Tibial artery (tissue), 4 donors: ENCODE measurements at regions not wholly inside any gene's neighbourhood (a gene's known extent, or its start where the extent isn't known, plus 50 kb on each side); places are given as distances from the start of the nearest gene placed in this dataset.

Experiments used
- DNase-seq, 2 donors: peaks; one replicate each; pipeline ENCODE4 v3.0.0-alpha.2; 2019
- H3K27ac ChIP-seq, 2 donors: fragments of 200-600 bp; sonication (generic) in 1 of 2; 1 replicate in 1 of 2; 2 replicates in 1 of 2; pipeline ENCODE4 v1.5.1; 2018 to 2019; ENCODE audit warnings: mild to moderate bottlenecking in 1 of 2
- H3K27me3 ChIP-seq, 2 donors: fragments of 200-600 bp; sonication (generic) in 1 of 2; one replicate each; pipeline versions ENCODE4 v1.5.1 to v1.6.0; 2016 to 2019
- H3K36me3 ChIP-seq, 3 donors: fragments of 200-600 bp; sonication (generic) in 2 of 3; one replicate each; pipeline ENCODE4 v1.5.1; 2016 to 2019; ENCODE audit warnings: mild to moderate bottlenecking in 2 of 3
- H3K4me1 ChIP-seq, 4 donors: fragments of 200-600 bp; sonication (generic) in 2 of 4; 1 replicate in 3 of 4; 2 replicates in 1 of 4; pipeline ENCODE4 v1.5.1; 2016 to 2019
- H3K4me3 ChIP-seq, 2 donors: fragments of 200-600 bp; sonication (generic) in 1 of 2; 1 replicate in 1 of 2; 2 replicates in 1 of 2; pipeline ENCODE4 v1.5.1; 2018 to 2019; ENCODE audit warnings: mild to moderate bottlenecking in 2 of 2
- H3K9me3 ChIP-seq, 3 donors: fragments of 200-600 bp; sonication (generic) in 1 of 3; one replicate each; pipeline ENCODE4 v1.5.1; 2016 to 2019
- intact Hi-C: fragments of 100-400 bp; cut with DNase I; formaldehyde crosslinking; loops from one replicate; pipeline ENCODE4 v1.15.0; 2023; ENCODE audit warnings: low total_unique reads
- TF ChIP-seq, protein P1 (sequence below), 2 experiments: fragments of 200-600 bp in 1 of 2; fragments of 450-650 bp in 1 of 2; IDR thresholded peaks; one replicate each; pipeline ENCODE4 v1.5.1; 2017 to 2019; ENCODE audit warnings: antibody characterized with exemption in 2 of 2, mild to moderate bottlenecking in 1 of 2, moderate library complexity in 1 of 2

DNA sequence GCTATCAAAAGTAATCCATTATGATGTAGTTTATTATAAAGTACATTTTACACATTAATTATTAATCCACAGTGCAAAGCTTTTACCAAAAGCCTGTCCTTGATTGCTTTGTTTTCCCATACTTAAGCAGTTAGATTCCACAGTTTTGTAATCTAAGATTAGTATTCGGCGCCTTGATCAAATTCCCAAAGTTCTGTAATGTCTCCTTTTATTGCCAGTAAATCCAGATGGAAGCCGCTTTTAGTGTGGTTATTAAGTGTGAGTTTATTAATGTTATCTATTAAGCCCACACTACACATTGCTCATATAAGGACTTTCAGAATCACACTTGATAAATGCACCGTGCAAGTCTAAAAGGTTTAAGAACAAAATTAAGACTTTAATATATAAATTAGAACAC lies 199.2 kb upstream of the PKN2 start:
- TF ChIP-seq, protein P1, sequence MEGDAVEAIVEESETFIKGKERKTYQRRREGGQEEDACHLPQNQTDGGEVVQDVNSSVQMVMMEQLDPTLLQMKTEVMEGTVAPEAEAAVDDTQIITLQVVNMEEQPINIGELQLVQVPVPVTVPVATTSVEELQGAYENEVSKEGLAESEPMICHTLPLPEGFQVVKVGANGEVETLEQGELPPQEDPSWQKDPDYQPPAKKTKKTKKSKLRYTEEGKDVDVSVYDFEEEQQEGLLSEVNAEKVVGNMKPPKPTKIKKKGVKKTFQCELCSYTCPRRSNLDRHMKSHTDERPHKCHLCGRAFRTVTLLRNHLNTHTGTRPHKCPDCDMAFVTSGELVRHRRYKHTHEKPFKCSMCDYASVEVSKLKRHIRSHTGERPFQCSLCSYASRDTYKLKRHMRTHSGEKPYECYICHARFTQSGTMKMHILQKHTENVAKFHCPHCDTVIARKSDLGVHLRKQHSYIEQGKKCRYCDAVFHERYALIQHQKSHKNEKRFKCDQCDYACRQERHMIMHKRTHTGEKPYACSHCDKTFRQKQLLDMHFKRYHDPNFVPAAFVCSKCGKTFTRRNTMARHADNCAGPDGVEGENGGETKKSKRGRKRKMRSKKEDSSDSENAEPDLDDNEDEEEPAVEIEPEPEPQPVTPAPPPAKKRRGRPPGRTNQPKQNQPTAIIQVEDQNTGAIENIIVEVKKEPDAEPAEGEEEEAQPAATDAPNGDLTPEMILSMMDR (IDR thresholded peaks at IDR 0.05), result no peak
- DNase-seq, result no peak
- no peak overlapping the region for H3K27ac ChIP-seq
- intact Hi-C loops, result no loop called here
- no peaks in the 10 kb centered on the region for H3K9me3 ChIP-seq
- no peaks in the 10 kb centered on the region for H3K36me3 ChIP-seq
- no peaks in the 10 kb centered on the region for H3K4me1 ChIP-seq
- H3K4me3 ChIP-seq, result no peak overlapping the region
- H3K27me3 ChIP-seq, result no peaks in the 10 kb centered on the region

GRCh38 chr1:88488237-88488636 lies 195.8 kb upstream of the PKN2 start:
- intact Hi-C loops, result no loop called here
- no peak overlapping the region for H3K27ac ChIP-seq
- no peaks in the 10 kb centered on the region for H3K9me3 ChIP-seq
- no peak overlapping the region for H3K4me3 ChIP-seq
- no peaks in the 10 kb centered on the region for H3K4me1 ChIP-seq
- DNase-seq, result no peak
- no peaks in the 10 kb centered on the region for H3K27me3 ChIP-seq
- TF ChIP-seq, protein P1 (IDR thresholded peaks at IDR 0.05), result no peak
- no peaks in the 10 kb centered on the region for H3K36me3 ChIP-seq

DNA sequence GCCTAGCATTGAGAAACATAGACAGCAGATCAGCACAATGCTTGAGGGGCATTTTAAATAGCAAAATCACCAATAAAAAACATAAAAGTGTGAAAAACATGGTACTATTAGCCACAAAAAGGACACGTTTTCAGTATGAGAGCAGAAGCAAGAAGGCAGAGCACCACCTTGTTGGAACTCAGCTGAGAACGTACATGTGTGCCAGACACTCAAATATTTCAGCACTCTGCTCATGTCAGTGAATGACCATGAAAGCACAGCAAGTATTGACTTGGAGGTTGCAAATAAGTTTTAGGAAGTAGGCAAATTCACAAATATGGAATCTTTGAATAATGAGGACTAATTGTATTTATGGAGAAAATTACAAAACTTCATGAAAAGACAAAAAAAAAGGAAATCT lies 193.4 kb upstream of the PKN2 start:
- TF ChIP-seq, protein P1 (IDR thresholded peaks at IDR 0.05), result no peak

DNA sequence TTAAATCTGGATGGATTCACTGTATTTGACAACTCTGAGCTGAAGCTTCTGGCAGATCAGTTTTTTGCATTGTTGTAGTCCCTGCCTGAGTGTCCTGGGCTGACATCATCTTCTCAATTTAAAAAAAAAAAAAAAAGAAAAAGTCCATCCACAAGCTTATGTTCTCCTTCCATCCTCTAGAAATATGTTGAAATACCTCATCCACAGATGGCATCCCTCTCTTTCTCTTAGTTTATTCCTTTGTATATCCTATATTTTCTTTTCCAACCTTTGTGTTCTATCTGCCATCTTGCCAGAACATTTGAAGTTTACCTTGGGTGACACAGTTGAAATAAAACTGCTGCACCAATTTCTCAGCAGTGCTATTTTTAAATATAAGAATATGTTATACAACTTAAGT lies 184.4 kb upstream of the PKN2 start:
- Histone ChIP-seq H3K27ac (no peak overlapping the region), H3K4me1 (no peaks in the 10 kb centered on the region), H3K9me3 (no peaks in the 10 kb centered on the region), H3K27me3 (no peaks in the 10 kb centered on the region), H3K4me3 (no peak overlapping the region), H3K36me3 (no peaks in the 10 kb centered on the region)
- TF ChIP-seq, protein P1 (IDR thresholded peaks at IDR 0.05), result no peak
- intact Hi-C loops, result loop anchor here (5.0 kb wide), 1 partner anchor 287 kb away; no protein-coding TSS in a partner anchor
- no peak for DNase-seq

More for the DNA sequence above, 193.4 kb upstream of the PKN2 start:
- no peaks in the 10 kb centered on the region for H3K4me1 ChIP-seq
- H3K27me3 ChIP-seq, result no peaks in the 10 kb centered on the region
- no peak overlapping the region for H3K4me3 ChIP-seq
- intact Hi-C loops, result no loop called here
- no peak overlapping the region for H3K27ac ChIP-seq
- no peaks in the 10 kb centered on the region for H3K9me3 ChIP-seq
- DNase-seq, result no peak
- no peaks in the 10 kb centered on the region for H3K36me3 ChIP-seq

DNA sequence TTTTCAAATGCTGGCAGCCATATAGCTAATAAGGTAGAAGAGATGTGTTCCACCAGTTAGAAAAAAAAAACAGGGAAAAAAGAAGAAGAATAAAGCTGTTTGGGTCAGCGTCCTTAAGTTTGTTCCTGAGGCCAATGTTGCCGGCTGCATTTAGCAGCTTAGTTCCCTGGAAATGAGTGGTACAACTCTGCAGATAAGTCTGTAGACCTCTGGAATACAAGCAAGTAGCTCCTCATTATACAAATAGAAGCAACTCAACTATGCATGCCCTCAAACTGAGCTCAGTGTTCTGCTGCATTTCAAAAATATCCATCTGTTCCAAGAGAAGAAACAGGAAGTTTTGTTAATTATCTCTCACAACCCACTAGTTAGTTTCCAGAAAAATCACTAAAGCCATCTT lies 181.2 kb upstream of the PKN2 start:
- Histone ChIP-seq H3K27ac (no peak overlapping the region), H3K9me3 (no peaks in the 10 kb centered on the region), H3K36me3 (no peaks in the 10 kb centered on the region), H3K4me1 (no peaks in the 10 kb centered on the region), H3K27me3 (no peaks in the 10 kb centered on the region), H3K4me3 (no peak overlapping the region)
- intact Hi-C loops, result loop anchor here (5.0 kb wide), 1 partner anchor 291 kb away; no protein-coding TSS in a partner anchor
- no peak for DNase-seq
- TF ChIP-seq, protein P1 (IDR thresholded peaks at IDR 0.05), result no peak

DNA sequence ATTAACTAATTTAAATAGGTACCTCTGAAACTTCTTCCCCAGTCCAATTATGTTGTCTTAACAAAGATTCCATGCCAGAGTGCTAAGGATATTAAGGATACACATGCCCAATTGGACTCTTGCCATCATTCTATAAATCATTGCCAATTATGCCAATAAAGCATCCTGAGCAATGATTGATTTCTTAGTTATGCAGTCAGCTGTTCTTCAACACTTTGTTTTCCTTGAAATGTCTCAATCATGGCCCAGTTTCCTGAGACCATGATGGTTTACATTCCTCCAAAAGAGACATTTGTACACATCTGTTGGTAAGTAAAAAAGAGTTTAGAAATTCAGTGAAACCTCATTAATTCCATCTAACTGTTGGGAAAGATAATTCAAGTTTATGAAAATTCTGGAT lies 180.4 kb upstream of the PKN2 start:
- Histone ChIP-seq H3K9me3 (no peaks in the 10 kb centered on the region), H3K36me3 (no peaks in the 10 kb centered on the region), H3K27ac (no peak overlapping the region), H3K27me3 (no peaks in the 10 kb centered on the region), H3K4me1 (no peaks in the 10 kb centered on the region), H3K4me3 (no peak overlapping the region)
- intact Hi-C loops, result loop anchor here (5.0 kb wide), 1 partner anchor 291 kb away; no protein-coding TSS in a partner anchor
- TF ChIP-seq, protein P1 (IDR thresholded peaks at IDR 0.05), result no peak
- no peak for DNase-seq
